Neuronal stem cell (in vitro differentiated cells): ENCODE measurements at regions not wholly inside any gene's neighbourhood (a gene's known extent, or its start where the extent isn't known, plus 50 kb on each side); places are given as distances from the start of the nearest gene placed in this dataset.

Experiments used
- DNase-seq: peaks from one replicate; pipeline ENCODE4 v3.0.0-alpha.2; 2013; ENCODE audit warnings: low spot score
- H2AFZ ChIP-seq: one replicate; pipeline ENCODE4 v1.6.1; 2013; ENCODE audit warnings: mild to moderate bottlenecking, low read length, inconsistent platforms
- H2AK5ac ChIP-seq: 2 replicates; pipeline ENCODE4 v1.6.1; 2013; ENCODE audit warnings: low read depth, mild to moderate bottlenecking, inconsistent platforms, low read length, moderate library complexity, mixed read lengths
- H2BK120ac ChIP-seq: 2 replicates; pipeline ENCODE4 v1.6.1; 2013; ENCODE audit warnings: low read depth, mild to moderate bottlenecking, inconsistent platforms, low read length, moderate library complexity, mixed read lengths
- H2BK12ac ChIP-seq: one replicate; pipeline ENCODE4 v1.6.1; 2013; ENCODE audit warnings: low read length, inconsistent platforms
- H2BK15ac ChIP-seq: 2 replicates; pipeline ENCODE4 v1.6.1; 2013; ENCODE audit warnings: mild to moderate bottlenecking, low read length, inconsistent platforms, mixed read lengths
- H2BK5ac ChIP-seq: one replicate; pipeline ENCODE4 v1.6.1; 2013; ENCODE audit warnings: inconsistent platforms, mild to moderate bottlenecking, low read length, moderate library complexity
- H3K14ac ChIP-seq: one replicate; pipeline ENCODE4 v1.6.1; 2013; ENCODE audit warnings: low read length, inconsistent platforms
- H3K18ac ChIP-seq: 2 replicates; pipeline ENCODE4 v1.6.1; 2013; ENCODE audit warnings: low read length, inconsistent platforms
- H3K23ac ChIP-seq: 2 replicates; pipeline ENCODE4 v1.6.1; 2013; ENCODE audit warnings: low read depth, mild to moderate bottlenecking, mixed read lengths, low read length, inconsistent platforms; ENCODE audit not compliant: poor library complexity
- H3K27ac ChIP-seq: replicated peaks from 3 replicates; pipeline ENCODE4 v1.5.1; 2013; ENCODE audit warnings: low read length, inconsistent platforms
- H3K27me3 ChIP-seq, 3 experiments: 2 replicates each; pipeline ENCODE4 v1.6.1; 2013; ENCODE audit warnings: low read length in 3 of 3, mild to moderate bottlenecking in 2 of 3, inconsistent platforms in 1 of 3, low read depth in 1 of 3, mixed read lengths in 1 of 3, moderate library complexity in 1 of 3; ENCODE audit not compliant: control insufficient read depth in 3 of 3, insufficient read depth in 3 of 3
- H3K36me3 ChIP-seq, 2 donors: replicated peaks in 1 of 2; 2 replicates each; pipeline ENCODE4 v1.6.1; 2013; ENCODE audit warnings: low read length in 2 of 2; ENCODE audit not compliant: control insufficient read depth in 2 of 2, insufficient read depth in 2 of 2
- H3K4ac ChIP-seq: 2 replicates; pipeline ENCODE4 v1.6.1; 2013; ENCODE audit warnings: inconsistent platforms, mild to moderate bottlenecking, low read length, moderate library complexity
- H3K4me1 ChIP-seq, 2 donors: 1 replicate in 1 of 2; 2 replicates in 1 of 2; pipeline ENCODE4 v1.6.1; 2013; ENCODE audit warnings: low read length in 2 of 2, low read depth in 1 of 2; ENCODE audit not compliant: control insufficient read depth in 2 of 2, insufficient read depth in 1 of 2
- H3K4me2 ChIP-seq: one replicate; pipeline ENCODE4 v1.6.1; 2013; ENCODE audit warnings: mild to moderate bottlenecking, low read length, inconsistent platforms; ENCODE audit not compliant: insufficient read depth, poor library complexity, severe bottlenecking
- H3K4me3 ChIP-seq, 2 donors: 2 replicates each; pipeline ENCODE4 v1.5.1; 2013; ENCODE audit warnings: low read length in 2 of 2, mild to moderate bottlenecking in 2 of 2, inconsistent platforms in 1 of 2, moderate library complexity in 1 of 2
- H3K79me1 ChIP-seq: one replicate; pipeline ENCODE4 v1.6.1; 2013; ENCODE audit warnings: low read depth, mild to moderate bottlenecking, inconsistent platforms, low read length, moderate library complexity
- H3K9ac ChIP-seq: one replicate; pipeline ENCODE4 v1.6.1; 2013; ENCODE audit warnings: mild to moderate bottlenecking, low read depth, low read length, inconsistent platforms; ENCODE audit not compliant: poor library complexity
- H3K9me3 ChIP-seq, 2 donors: replicated peaks in 1 of 2; 2 replicates each; pipeline versions ENCODE3 to v1.6.1; 2013; ENCODE audit warnings: low read length in 2 of 2, mild to moderate bottlenecking in 2 of 2, inconsistent platforms in 1 of 2, low read depth in 1 of 2, mixed read lengths in 1 of 2, moderate library complexity in 1 of 2; ENCODE audit not compliant: control insufficient read depth in 2 of 2, insufficient read depth in 1 of 2
- H4K8ac ChIP-seq: one replicate; pipeline ENCODE4 v1.6.1; 2013; ENCODE audit warnings: low read depth, mild to moderate bottlenecking, inconsistent platforms, low read length, moderate library complexity
- H4K91ac ChIP-seq: one replicate; pipeline ENCODE4 v1.6.1; 2013; ENCODE audit warnings: low read length, low read depth, mild to moderate bottlenecking, inconsistent platforms; ENCODE audit not compliant: poor library complexity
- WGBS, 2 donors: extraction: QIAGEN DNeasy Blood & Tissue Kit; methylation state at CpG; one replicate each; pipeline ENCODE4 v1.1.7; 2013; ENCODE audit warnings: missing lambda C conversion rate in 2 of 2, mixed read lengths in 1 of 2; ENCODE audit not compliant: insufficient read length in 2 of 2, insufficient replicate concordance in 1 of 2; ENCODE audit errors: extremely low coverage in 2 of 2; 5-methylcytosine and 5-hydroxymethylcytosine counted together

DNA sequence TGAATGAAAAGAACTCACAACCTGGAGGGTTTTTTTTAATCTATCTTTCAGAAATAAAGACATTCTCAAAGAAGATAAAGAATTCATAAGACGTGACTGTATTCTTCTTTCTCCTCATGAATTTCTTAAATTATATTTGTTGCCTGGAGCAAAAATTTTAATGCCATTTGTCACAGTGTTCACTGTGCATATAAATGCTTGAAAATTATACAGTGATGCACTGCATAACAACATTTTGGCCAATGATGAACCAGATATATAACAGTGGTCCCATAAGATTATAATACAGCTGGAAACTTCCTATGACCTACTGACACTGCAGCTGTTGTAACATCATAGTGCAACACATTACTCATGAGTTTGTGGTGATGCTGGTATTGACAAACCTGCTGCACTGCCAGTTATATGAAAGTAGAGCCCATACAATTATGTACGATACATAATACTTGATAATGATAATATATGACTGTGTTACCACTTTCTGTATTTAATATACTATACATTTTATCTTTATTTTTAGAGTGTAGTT is 67.3 kb downstream of the P2RY1 start:
- H2AFZ ChIP-seq: no peak overlapping the region
- no peak overlapping the region for H3K4me3 ChIP-seq
- no peak overlapping the region for H3K18ac ChIP-seq
- H4K91ac ChIP-seq: no peak overlapping the region
- no CpG with 5 or more reads among the region's 2 CpGs for WGBS, 2 donors
- H3K4me1 ChIP-seq: no peaks in the 10 kb centered on the region
- H2BK15ac ChIP-seq: no peak overlapping the region
- no peak overlapping the region for H2BK120ac ChIP-seq
- no peak overlapping the region for H3K23ac ChIP-seq
- H3K79me1 ChIP-seq: no peaks in the 10 kb centered on the region
- no peak overlapping the region for H3K4ac ChIP-seq
- H3K14ac ChIP-seq: no peak overlapping the region
- no peaks in the 10 kb centered on the region for H3K27me3 ChIP-seq
- H3K4me2 ChIP-seq: no peak overlapping the region
- H3K27ac ChIP-seq: no peak overlapping the region
- no peak overlapping the region for H2BK12ac ChIP-seq
- H4K8ac ChIP-seq: no peak overlapping the region
- no peak overlapping the region for H3K9ac ChIP-seq
- no peak overlapping the region for H2BK5ac ChIP-seq
- no peak for DNase-seq
- no peaks in the 10 kb centered on the region for H3K9me3 ChIP-seq
- no peaks in the 10 kb centered on the region for H3K36me3 ChIP-seq
- H2AK5ac ChIP-seq: no peak overlapping the region

DNA sequence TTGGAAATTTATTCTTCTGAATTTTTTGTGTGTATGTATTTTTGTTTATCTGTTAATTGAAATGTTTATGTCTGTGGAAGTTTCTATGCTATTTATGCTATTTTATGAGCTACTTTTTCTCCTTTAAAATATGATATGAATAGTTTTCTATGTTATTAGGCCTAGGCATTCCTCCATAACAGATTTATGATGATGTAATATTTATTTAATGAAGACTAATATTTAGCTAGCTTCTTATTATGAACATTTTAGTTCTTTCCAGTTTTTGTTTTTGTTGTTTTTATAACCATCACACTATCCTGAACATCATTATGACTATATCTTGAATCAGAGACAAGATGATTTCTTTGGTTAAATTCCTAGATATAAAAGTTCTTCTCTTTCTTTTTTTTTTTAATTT is 70.7 kb downstream of the P2RY1 start:
- Histone ChIP-seq H2BK15ac (no peak overlapping the region), H4K8ac (no peak overlapping the region), H2AFZ (no peak overlapping the region), H3K14ac (no peak overlapping the region), H2BK120ac (no peak overlapping the region), H3K4me3 (no peak overlapping the region), H3K18ac (no peak overlapping the region), H2AK5ac (no peak overlapping the region), H3K9ac (no peak overlapping the region), H4K91ac (no peak overlapping the region), H3K27me3 (no peaks in the 10 kb centered on the region), H2BK5ac (no peak overlapping the region), H3K27ac (no peak overlapping the region), H3K23ac (no peak overlapping the region), H3K36me3 (no peaks in the 10 kb centered on the region), H3K4me2 (no peak overlapping the region), H2BK12ac (no peak overlapping the region), H3K9me3 (no peaks in the 10 kb centered on the region), H3K79me1 (no peaks in the 10 kb centered on the region), H3K4ac (no peak overlapping the region), H3K4me1 (no peaks in the 10 kb centered on the region)
- no peak for DNase-seq

DNA sequence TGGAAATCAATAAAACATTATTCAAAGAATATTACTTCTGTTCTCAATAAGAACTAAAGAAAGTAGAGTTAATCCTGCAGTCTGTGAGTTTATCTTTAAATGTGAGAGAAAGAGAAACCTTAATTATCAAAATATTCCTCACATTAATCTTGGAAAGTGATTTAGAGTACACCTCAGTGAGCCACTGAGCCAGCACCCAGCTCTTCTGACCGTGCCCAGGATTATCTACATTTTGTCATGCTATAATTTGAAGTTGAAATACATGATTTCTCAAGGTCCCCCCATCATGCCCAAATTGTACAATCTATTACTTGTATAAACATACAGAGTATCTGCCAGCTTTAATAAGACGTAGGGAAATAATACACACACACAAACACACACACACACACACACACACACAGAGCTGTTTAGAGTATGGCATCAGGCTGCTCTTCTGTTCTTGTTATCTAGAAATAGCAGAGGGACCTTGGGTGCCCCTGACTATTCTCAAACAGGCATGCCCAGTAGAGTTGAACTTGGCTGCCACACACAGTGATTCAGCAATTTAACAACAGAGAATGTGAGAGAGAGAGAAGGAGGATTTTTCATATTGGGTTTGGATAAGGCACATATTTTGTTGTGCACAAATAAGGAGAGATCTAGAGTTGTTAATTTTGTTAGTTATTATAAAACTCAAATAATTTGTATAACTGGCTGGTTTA is 74.4 kb downstream of the P2RY1 start:
- H3K23ac ChIP-seq: no peak overlapping the region
- no peak overlapping the region for H2BK5ac ChIP-seq
- H3K14ac ChIP-seq: no peak overlapping the region
- whole genome bisulfite sequencing, 2 donors: no CpG with 5 or more reads among the region's 2 CpGs
- no peaks in the 10 kb centered on the region for H3K79me1 ChIP-seq
- no peak overlapping the region for H2BK15ac ChIP-seq
- no peaks in the 10 kb centered on the region for H3K36me3 ChIP-seq
- H4K91ac ChIP-seq: no peak overlapping the region
- no peak overlapping the region for H3K27ac ChIP-seq
- H3K27me3 ChIP-seq: no peaks in the 10 kb centered on the region
- H3K4me3 ChIP-seq: no peak overlapping the region
- H2BK12ac ChIP-seq: no peak overlapping the region
- H3K9ac ChIP-seq: no peak overlapping the region
- no peaks in the 10 kb centered on the region for H3K4me1 ChIP-seq
- DNase-seq: no peak
- H2AFZ ChIP-seq: no peak overlapping the region
- H3K18ac ChIP-seq: no peak overlapping the region
- no peak overlapping the region for H3K4ac ChIP-seq
- no peak overlapping the region for H4K8ac ChIP-seq
- H2AK5ac ChIP-seq: no peak overlapping the region
- H2BK120ac ChIP-seq: no peak overlapping the region
- H3K9me3 ChIP-seq: no peaks in the 10 kb centered on the region
- no peak overlapping the region for H3K4me2 ChIP-seq

DNA sequence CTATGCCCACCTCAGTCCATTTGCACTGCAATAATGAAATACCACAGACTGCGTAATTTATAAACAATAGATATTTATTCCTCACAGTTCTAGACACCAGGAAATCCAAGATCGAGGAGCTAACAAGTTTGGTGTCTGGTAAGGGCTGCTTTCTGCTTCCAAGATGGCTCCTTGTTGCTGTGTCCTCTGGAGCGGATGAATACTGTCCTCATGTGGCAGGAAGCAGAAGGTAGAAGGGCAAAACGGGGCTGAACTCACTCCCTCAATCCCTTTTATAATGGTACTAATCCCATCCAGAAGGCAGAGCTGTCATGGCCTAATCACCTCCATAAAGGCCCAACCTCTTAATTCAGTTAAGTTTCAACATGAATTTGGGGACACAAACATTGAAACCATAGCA is 75.3 kb downstream of the P2RY1 start:
- Histone ChIP-seq H3K4me2 (no peak overlapping the region), H3K4ac (no peak overlapping the region), H3K18ac (no peak overlapping the region), H3K4me1 (no peaks in the 10 kb centered on the region), H2BK15ac (no peak overlapping the region), H3K9me3 (no peaks in the 10 kb centered on the region), H4K91ac (no peak overlapping the region), H3K27me3 (no peaks in the 10 kb centered on the region), H3K36me3 (no peaks in the 10 kb centered on the region), H2BK120ac (no peak overlapping the region), H3K79me1 (no peaks in the 10 kb centered on the region), H3K4me3 (no peak overlapping the region), H2AK5ac (no peak overlapping the region), H3K14ac (no peak overlapping the region), H2AFZ (no peak overlapping the region), H2BK12ac (no peak overlapping the region), H2BK5ac (no peak overlapping the region), H3K9ac (no peak overlapping the region), H3K23ac (no peak overlapping the region), H4K8ac (no peak overlapping the region), H3K27ac (no peak overlapping the region)
- no CpG with 5 or more reads among the region's 4 CpGs for WGBS, 2 donors
- no peak for DNase-seq
